Hematopoietic multipotent progenitor cell treated with erythropoietin and hydrocortisone succinate and interleukin-3 and kit ligand, for 8 days (in vitro differentiated cells): ENCODE measurements at regions not wholly inside any gene's neighbourhood (a gene's known extent, or its start where the extent isn't known, plus 50 kb on each side); places are given as distances from the start of the nearest gene placed in this dataset.
"Not testable (repeated sequence)": the region's sequence is repeated elsewhere in the genome, so short reads cannot be mapped to it uniquely, and the experiment has no call there.

Experiments used
- DNase-seq: peaks from one replicate; pipeline ENCODE4 v3.0.0-alpha.2; 2015

DNA sequence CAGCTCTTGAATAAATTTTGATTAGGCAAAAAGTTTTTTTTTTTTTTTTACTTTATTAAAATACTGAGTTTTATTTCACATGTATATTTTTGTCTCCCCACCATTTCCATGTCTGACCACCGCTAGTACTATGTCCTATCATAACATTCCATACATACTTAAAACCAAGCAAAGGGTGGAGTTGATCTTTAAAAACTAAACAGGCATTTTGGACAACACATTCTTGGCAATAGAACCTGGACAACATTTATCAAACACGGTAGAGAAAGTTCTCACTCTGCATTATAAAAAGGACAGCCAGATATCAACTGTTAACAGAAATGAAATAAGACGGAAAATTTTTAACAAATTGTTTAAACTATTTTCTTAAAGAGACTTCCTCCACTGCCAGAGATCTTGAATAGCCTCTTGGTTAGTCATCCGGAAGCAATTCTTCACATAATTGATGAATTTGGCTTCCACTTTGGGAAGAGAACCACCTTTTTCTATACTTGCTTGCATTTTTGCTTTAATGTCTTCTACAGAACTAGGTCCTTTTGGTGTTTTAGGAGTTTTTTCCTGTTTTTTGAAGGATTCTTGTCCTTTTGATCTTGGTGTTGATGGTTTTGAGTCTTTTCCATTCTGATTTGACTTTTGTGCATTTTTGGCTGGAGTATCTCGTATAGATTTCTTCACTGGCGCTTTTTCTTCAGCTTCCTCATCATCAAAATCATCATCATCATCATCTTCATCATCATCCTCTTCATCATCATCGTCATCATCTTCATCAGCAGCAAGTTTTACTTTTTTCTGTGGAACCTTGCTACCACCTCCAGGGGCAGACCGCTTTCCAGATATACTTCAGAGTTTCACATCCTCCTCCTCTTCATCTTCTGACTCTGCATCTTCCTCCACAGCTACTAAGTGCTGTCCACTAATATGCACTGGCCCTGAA lies 58.7 kb downstream of the POU5F2 start:
- DNase-seq, result not testable (repeated sequence)

DNA sequence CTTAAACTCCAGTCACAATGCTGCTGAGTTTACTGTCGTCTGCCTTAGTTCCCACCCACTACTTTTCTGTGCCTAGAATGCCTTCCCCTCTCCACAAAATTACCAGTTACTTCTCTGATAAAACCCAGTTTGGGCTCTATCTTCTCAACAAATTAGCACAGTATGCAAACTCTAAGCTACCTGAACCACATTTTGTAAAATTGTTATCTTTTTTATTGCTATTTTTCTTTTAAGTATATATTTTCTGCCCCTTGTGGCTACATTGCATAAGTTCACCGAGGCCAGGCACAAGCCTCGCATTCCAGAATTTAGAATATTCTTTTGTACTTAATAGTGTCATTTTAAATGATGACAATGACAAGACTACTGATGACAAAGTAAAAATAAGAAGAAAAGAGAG lies 60.0 kb downstream of the POU5F2 start:
- no peak for DNase-seq

DNA sequence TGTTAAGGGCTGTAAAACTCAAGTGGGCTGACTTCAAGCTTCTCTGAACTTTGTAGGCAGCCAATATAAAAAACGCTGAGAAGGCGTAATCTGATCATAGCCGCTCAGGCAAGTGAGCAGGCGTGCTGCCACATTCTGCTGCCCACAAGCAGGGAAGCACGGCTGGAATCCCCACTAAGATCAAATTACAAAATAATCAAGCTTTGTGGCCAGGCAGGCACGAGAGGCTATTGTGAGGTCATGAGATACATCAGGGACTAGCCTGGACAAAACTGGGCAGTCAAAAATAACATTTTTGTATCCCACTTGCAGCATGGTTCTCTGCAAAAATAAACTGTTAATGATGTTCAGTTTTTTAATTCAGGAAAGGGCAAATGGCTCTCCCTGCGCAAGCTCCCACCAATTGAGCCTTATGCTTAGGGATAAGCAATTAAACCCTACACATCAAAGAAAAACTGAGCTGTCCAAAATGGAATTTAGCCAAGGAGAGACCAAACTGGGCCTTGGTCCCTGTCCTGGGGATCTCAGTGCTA lies 64.0 kb downstream of the POU5F2 start:
- DNase-seq, result peak; percentile 5

DNA sequence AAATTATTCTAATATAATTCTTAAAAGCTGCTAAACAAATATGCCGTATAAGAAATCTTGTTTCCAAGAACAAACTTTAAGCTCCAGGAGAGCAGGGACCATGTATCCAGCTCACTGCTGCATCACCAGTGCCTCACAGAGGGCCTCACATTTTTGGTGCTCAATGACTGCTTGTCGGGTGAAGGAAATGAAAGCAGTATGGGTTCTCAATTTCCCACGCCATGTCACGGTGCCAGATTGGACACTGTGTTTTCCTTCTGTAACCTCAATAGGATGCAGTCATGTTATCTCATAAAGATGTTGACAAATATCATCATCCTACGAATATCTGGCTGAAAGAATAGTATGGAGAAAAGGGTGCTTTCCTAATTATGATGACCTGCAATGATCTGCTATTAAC lies 64.7 kb downstream of the POU5F2 start:
- DNase-seq, result no peak

DNA sequence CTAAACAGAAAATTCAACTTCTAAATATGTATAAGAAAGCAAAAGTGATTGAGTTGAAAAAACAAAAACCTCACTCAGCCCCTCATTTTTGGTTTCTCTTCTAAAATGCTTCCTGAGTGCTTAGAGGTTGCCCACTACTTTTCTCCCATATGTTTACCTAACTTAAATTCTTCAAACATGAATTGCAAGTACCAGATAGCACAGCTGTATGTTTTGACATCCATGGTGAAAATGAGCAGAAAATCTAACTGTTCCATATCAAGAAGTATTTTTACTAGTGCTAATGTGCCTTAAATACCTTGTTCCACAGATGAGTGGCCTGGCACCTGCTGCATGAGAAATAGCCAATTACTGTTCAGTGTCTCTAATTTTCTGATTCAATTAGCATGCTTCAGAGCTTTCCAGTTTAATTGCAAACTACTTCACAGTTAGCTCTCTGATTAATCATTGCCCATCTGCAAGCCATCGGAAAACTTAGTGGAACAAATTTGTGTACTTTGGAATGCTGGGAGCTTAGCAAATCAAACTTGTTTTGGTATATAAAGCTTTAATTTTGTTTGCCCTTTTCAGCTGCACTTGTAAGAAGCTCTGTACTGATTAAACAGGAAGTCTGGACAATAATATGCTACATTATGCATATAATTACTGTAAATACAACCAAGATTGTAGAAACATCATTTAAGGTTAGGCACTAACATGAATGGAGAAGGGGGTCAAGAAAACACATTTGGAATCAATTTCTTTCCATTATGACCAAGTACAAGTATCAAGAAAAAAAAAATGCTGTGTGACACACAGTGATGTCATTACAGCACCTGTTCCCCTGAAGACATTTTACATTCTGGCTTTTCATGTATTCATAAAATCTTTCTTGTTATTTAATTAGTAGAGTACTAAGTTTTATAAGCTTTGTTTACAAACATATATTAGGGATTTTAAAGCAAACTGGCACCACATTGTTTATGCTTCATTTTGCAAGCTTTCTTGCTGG lies 65.6 kb downstream of the POU5F2 start:
- DNase-seq, result no peak

DNA sequence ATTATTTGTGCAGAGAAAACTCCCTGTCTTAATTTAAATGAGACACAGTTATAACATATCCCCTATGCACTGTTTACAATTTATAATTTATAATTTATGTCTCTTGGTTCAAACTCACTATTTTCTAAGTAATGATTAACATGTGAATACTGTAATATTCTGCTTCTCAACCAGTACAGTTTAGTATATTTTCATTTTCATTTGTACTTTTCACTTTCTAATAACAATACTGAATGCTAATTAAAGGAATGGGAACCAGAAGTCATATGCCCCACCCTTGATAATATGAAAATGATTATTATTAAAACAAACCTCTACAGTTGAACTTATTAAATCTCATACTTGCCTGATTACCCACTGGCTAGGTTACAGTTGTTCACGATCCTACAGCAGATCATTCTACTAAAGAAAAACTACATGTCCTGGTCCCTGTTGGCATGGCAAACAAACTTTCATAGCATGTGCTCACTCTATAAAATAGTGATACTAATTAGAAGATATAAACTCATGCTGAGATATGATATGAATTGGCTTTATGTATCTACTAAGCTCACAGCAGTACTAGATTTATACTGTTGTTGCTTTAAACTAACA lies 66.4 kb downstream of the POU5F2 start:
- DNase-seq, result no peak

DNA sequence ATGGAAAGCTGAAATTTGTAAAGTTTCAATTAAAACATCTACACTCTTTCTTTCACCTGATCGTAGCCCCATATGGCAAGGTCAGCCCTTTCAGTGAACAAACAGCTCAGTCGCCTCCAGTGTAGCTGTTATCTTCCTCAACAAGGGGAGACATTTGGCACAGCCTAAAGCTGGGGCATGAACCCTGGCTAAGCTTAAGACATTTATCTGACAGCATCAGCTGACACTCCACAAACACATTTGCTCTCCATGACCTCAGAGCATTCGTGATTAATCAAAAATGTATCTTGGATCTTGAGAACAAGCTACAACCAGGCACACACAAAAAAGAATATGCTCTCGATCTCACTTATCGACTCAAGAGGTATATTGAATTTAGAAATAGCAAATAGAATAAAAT lies 67.3 kb downstream of the POU5F2 start:
- peak; percentile 97 for DNase-seq

DNA sequence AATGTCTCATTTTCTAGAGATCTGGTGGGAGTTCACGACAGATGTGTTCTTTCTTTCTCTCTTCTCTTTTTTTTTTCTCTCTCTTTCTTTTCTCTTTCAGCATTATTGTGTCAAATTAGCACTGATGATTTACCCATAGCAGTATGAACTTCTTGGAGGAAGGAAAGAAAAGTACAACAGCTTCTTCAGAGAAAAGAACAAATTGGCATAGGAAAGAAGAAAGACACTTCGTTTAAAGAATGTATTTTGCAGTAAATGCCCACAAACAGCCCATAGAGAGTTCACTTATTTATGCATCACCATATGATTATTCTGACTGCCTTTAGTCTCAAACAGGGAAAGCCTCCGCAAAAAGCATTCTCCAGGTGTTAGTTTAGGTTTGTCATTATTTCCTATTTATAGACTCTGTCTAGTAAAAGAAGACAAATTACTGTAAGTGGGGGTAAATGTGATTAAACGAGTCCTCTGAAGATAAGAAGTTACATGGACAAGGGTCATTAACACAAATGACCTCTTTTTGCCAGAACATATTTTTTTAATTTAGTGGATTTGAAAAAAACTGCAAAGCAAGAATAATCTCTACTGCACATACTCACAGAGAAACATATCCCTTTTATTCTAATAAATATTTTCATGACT lies 68.0 kb downstream of the POU5F2 start:
- no peak for DNase-seq

DNA sequence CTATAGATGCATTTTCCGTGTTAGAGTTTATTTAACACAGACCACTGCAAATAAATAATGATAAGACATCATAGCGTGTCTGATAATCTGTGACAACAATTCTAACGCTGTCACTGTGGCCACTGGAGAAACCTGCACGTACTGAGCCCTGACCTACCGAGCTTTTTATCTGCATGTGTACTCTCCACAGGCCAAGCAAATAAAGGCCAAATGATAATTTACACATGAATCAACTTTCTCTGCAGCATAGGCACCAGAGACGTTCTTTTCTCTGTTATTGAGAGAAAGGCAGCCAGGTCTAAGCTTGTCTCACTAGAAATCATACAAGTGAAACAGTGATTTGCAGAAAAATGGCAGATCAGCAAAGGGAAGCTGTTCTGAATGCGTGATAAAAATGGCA lies 75.8 kb downstream of the POU5F2 start:
- DNase-seq, result no peak

DNA sequence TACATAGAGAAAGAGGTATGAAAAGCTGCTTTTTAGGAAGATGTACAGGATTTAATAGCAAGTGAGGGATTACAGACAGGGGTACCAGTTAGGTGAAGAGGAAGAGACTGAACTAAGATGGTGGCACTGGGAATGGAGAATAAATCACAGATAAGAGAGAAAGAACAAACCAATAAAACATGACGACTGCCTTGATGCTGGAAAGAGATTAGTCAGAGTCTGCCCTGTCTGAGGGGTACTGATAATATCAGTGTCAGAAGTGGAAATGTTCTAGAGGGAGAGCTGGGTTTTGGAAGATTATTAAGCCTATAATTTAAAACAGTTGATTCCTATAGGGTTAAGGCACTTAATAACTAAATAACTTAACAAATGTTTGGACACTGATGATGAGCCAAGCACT lies 77.7 kb downstream of the NR2F1 start:
- no peak for DNase-seq

DNA sequence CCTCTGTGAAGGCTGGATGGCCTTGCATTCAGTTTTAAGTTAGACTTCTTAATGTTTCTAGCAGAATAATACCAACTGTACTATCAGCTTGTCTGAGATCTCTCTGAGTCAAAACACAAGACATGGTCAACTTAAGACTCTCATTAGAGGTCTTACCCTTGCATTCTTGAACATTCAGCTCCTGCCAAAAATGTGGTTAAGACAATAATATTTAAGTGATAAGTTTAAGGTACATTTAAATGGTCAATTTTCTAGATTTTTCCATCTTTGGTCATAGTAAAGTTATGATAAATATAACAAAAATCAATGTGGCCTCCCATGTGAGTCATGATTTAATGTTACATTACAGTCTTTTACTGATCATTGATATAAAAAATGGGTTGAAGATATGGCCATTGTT lies 75.0 kb downstream of the NR2F1 start:
- no peak for DNase-seq

DNA sequence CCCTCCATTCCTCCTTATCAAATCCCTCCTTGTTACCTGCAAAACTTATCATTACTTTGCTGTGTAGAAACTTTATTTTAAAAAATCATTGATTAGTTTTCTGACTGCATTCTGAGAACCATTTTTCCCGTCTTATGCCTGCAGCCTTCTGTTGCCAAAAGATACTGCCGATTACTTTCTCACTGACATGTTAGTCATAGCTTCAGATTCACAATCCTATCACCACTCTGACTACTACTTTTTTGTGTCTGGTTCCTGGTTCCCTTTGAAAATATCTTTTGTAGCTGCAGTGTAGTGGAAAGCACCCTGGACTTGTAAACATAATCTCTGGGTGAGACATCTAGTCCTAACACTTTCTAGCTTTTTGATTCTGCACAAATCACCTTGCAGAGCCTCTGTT lies 71.7 kb downstream of the NR2F1 start:
- DNase-seq, result no peak

DNA sequence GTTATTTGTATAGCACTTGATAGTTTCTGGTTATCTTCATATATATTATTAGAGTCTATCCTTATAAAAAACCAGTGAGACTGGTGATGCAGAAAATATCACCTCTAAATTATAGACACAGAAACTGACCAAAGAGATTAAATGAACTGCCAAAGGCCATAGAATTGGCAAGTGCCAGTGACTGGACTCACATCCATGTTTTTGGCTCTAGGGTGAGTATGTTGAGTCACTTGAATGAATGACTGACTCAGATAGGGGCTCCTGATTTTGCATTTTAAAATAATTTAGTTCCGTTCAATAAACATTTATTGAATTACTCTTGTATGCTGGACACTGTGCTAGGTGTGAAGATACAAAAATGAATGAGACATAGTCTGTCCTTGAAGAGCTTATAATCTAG lies 70.7 kb downstream of the NR2F1 start:
- DNase-seq, result no peak

DNA sequence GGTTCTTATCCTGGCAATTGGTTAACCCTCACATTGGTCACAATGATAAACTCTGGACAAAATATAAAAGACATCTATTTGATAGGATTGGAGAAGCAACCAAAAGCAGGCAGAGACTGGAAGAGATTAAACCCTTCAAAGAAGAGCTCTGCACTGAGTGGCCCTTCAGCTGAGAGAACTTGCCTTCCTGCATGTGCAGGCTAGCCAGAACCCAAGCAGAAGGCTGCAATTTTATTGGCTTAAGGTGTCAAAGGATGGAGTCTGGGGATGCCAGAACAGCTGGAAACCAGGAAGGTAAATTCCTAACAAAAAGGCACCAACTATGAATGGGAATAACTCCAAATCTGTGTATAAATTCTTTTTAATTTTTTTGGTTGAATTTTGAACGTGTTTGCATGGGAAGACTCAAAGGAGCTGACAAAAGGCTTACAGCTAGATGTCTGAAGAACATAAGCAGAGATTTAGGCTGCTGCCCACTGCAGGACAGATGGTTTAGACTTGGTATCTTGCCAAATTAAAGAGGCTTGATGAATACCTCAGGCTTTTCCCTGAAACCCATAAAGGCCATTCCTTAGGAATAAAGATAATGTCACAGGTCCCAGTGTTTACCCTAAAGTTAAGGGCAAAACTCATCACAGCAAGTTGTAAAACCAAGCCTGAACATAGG lies 66.3 kb downstream of the NR2F1 start:
- DNase-seq, result no peak

DNA sequence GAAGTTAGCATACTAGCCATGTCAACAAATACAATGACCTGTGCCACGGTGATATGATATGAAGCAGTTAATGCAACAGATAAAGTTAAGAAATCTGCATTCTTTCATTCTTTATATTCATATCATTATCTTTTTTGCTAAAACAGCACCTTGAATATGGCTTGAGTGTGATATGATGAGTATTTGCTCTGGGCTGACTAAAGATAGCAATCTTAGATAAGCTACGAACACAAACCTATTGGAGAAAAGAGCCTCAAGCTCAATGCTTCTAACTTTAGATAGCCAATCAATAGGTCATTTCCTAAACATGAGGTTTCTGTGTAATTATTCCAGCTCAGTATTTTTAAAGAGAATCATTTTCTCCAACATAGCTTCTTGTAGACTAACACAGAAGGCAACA lies 61.7 kb downstream of the NR2F1 start:
- DNase-seq, result no peak
